GF-D8 (cell line): ENCODE measurements at regions not wholly inside any gene's neighbourhood (a gene's known extent, or its start where the extent isn't known, plus 50 kb on each side); places are given as distances from the start of the nearest gene placed in this dataset.

ENCODE experiments used
- DNase-seq: peaks from one replicate; lab custom pipeline; 2025; lab: John Stamatoyannopoulos, UW

GRCh38 chr5:30734118-30734517 is 459.4 kb upstream of the CDH6 start:
- no peak for DNase-seq

- no peak for DNase-seq
These were observed 468.4 kb upstream of the CDH6 start for GRCh38 chr5:30725073-30725472.

- no peak for DNase-seq
These were observed 495.3 kb upstream of the CDH6 start for GRCh38 chr5:30698217-30698616.

DNA sequence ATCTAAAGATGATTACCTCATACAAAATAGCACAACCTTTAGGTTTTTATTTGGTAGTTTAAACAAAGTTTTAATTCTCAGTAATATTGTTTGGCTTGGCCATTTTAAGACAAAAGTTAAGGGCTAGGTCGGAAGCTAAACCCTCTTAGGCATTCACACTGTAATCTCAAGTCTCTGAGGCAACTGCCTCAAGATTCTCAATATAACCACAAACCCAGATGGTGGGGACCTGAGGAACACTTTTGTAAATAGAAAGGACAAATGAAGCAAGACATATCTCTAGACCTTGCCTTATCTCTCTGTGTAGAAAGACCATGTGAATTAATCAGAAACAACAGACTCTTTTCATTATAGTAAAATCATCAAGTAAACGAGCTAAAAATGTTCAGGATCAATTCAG is 500.2 kb upstream of the CDH6 start:
- DNase-seq: no peak

- no peak for DNase-seq
These were observed 502.6 kb upstream of the CDH6 start for GRCh38 chr5:30690931-30691330.

DNA sequence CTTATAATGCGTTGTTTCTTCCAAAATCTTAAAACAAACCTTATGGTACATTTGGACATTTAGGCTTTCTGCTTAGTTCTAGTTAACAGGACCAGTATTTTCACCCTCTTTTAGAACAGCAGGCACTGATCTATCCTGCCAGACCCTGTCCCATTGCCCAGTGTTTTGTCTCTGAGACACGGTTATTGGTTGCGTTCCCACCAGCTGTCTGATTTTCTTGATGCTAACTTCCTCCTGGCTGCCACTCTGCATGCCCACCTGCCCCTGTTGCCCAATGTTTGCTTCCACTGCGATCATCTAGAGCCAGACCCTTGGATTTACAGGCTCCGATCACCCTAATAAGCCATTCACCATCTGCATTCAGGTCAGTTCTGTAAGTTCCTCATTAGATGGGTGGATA is 506.0 kb upstream of the CDH6 start:
- no peak for DNase-seq

GRCh38 chr5:30686530-30686929 is 507.0 kb upstream of the CDH6 start:
- no peak for DNase-seq

DNA sequence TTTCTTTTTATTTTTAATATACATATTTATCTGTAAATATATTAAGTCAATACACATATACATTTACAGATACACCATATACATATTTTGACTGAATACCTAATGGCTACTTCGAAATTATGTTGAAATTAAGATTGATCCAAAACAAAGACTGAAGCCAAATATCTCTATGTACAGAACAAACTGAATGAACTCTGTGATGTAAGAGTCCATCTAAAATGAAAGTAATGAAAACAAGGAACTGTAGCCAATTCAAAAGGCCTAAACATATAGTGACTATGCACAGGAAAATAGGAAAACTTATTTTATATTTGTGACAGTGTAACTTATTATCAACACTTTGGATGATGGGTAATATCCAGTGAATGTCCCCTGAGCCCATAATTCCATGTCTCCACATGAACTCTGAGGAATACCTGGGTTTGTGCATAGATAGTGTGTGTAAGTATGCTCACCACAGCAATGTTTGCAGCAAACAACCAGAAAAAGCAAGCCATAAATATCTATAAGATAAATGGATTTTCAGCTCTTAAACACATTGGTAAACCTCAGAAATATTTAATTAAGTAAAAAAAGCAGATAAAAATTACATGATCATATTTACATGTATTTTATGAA is 517.2 kb upstream of the CDH6 start:
- DNase-seq: no peak

DNA sequence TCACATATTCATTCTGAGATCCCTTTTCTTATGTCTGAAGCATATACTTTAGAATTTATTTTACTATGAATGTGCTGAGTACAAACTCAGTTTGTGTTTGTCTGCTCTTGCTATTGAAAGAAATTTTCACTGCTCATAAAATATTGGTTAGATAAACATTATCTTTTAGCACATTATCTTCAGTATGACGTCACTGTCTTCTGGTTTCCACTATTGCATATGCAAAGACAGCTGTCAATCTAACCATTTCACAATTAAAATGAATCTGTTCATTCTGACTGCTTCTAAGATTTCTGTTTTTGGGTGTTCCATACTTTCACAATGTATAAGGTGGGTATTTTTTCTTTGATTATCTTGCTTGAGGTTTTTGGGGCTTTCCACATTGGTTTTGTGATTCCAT is 526.2 kb upstream of the CDH6 start:
- no peak for DNase-seq

GRCh38 chr5:30663536-30663935 is 530.0 kb upstream of the CDH6 start:
- no peak for DNase-seq

DNA sequence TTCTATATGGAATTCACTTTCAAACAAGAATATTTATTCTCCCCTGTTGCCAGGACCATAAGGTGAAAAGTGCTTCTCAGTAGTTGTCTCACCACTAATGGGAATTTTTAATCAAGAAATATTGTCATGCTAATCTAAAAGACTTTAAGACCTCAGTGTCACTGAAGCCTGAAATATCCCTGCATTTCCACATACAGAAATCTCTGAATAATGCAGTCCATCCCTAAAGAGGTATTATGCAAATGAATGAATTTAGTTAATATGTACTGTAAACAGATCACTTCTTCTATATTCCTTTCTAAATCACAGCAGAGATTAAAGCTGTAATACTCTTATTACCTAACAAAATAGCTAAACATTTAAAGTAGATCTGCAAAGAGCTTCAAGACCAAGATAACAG is 531.1 kb upstream of the CDH6 start:
- no peak for DNase-seq

DNA sequence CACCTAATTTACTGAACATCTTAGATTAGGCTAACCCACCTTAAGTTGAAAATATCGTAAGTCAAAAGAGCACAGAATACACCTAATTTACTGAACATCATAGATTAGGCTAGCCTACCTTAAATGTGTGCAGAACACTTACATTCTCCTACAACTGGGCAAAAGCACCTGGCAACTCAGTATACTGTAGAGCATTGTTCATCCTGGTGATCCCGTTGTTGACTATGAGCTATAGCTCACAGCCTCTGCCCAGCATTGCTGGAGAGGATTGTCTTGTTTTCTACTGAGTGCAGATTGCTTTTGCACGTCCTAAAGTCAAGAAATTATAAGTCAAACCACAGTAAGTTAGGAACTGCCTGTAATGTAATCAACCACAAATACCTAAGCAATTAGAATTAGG is 531.8 kb upstream of the CDH6 start:
- no peak for DNase-seq

DNA sequence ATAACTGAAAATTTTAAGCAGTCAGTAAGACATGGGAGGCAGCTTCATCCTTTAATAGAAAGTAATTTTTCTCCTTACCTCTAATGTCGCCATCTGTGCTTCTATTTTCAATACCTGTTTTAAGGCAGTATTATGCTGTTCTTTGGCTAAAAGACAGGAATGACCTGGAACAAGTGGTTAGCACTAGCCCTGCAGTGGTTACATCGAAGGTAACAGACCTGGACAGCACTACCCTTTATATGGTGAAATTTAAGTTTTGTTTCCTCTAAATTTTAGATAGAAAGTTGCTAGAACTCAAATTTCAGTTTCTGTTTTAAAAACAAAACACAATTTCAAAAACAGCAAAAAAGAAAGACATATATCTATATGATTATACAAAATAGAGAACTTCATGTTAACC is 534.1 kb upstream of the CDH6 start:
- DNase-seq: no peak

GRCh38 chr5:30650311-30650710 is 543.2 kb upstream of the CDH6 start:
- no peak for DNase-seq

DNA sequence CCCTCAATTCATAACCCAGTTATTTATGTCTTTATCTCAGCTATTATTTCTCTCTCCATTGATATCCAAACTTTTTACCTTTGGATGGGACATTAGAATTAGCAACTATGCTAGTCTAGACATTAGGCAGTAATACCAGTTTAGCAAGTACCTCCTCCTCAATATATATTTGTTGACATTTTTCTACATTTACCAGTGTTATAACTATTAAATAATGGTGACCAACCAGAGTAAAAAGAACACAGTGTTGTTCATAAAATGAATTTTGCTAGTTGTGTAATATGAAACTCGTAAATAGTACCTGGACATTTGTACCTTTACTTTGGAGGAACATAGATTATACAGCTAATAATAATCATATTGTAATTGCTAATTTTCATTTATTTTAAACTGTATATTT is 554.6 kb upstream of the CDH6 start:
- DNase-seq: no peak

DNA sequence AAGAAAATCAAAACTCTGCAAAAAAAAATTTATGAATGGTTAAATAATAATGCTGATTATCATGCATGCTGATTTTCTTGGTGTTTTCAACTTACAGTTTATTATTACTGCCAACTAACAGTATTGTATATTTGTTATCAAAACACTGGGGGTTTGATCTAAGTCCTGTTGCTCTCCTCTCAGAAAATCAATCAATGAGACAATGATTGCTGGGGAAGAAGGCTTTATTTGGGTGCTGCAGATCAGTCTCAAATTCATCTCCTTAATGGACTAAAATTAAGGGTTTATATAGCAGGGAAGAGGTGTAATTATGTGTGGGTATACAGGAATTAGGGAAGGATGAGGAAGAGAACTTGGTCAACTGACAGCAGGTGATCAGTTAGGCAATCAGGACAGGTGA is 565.5 kb upstream of the CDH6 start:
- no peak for DNase-seq

- no peak for DNase-seq
These were observed 566.9 kb upstream of the CDH6 start for GRCh38 chr5:30626557-30626956.

- DNase-seq: no peak
These were observed 572.9 kb upstream of the CDH6 start for GRCh38 chr5:30620481-30621085.

DNA sequence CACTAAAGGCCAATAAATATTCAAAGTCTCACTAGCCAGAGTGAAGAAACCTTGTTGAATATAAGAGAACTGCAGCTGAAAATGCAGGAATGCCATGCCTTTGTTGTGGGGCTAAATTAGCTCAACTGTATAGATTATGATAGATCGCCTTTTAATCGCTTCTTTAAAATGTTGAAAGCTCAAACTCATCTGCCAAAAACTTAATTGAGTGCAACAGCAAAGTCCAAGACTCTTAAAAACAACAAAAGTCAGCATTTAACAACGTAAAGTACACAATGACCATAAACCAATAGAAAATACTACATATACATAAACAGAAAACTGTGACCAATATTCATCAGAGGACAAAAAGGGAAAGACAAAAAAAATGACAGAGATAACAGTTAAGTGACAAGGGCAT is 585.0 kb upstream of the CDH6 start:
- DNase-seq: no peak

GRCh38 chr5:30607301-30607894 is 586.1 kb upstream of the CDH6 start:
- DNase-seq: no peak

DNA sequence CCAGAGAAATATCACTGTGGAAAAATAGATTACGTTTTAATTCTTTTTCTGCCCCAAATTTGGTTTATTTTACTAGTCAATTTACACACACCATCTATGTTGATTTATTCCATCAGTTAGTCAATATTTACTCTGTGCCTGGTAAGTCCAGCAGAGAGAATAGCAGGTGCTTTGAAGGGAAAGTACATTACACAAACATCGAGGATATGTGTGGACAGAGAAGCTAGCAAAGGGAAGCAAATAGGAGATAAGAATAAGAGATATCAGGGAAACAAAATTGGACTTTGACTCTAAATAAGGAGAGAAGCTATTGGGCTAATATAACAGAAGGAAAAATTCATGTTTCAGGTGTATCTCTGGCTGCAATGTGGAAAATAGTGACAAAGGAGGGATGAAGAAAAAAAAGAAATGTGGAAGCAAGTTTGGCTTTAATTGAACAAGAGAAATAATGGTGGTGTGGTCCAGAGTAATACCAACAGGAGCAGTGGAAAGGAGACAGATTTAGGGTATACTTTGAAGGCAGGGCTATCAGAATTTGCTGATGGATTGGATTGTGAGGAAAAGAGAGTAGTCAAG is 587.7 kb upstream of the CDH6 start:
- DNase-seq: no peak

- DNase-seq: no peak
These were observed 588.7 kb upstream of the CDH6 start for GRCh38 chr5:30604648-30605262.

- no peak for DNase-seq
These were observed 592.6 kb upstream of the CDH6 start for GRCh38 chr5:30600892-30601291.
